GM18499 (cell line): ENCODE measurements at regions not wholly inside any gene's neighbourhood (a gene's known extent, or its start where the extent isn't known, plus 50 kb on each side); places are given as distances from the start of the nearest gene placed in this dataset.
"Not testable (repeated sequence)": the region's sequence is repeated elsewhere in the genome, so short reads cannot be mapped to it uniquely, and the experiment has no call there.

Source experiments
- ATAC-seq: cut with Tn5 transposase; IDR thresholded peaks from one replicate; pipeline ENCODE4 v1.9.1; 2021; ENCODE audit warnings: moderate number of reproducible peaks; ENCODE audit not compliant: insufficient read depth, unreplicated experiment

GRCh38 chr19:23984911-23985310, 70.2 kb downstream of the ZNF726 start:
- not testable (repeated sequence) for ATAC-seq

GRCh38 chr19:23986623-23987022, 71.9 kb downstream of the ZNF726 start:
- no peak for ATAC-seq

- ATAC-seq: no peak
Observed at GRCh38 chr19:23991170-23991569, 76.5 kb downstream of the ZNF726 start.

- ATAC-seq: no peak
Observed at GRCh38 chr19:23992348-23992747, 77.7 kb downstream of the ZNF726 start.

- no peak for ATAC-seq
Observed at GRCh38 chr19:23993440-23993839, 78.8 kb downstream of the ZNF726 start.

- no peak for ATAC-seq
Observed at GRCh38 chr19:23996549-23996948, 81.9 kb downstream of the ZNF726 start.

- no peak for ATAC-seq
Observed at GRCh38 chr19:23998568-23998967, 83.9 kb downstream of the ZNF726 start.

GRCh38 chr19:23999821-24000610, 85.3 kb downstream of the ZNF726 start:
- ATAC-seq: no peak

- ATAC-seq: no peak
Observed at GRCh38 chr19:24000656-24001055, 86.0 kb downstream of the ZNF726 start.

- ATAC-seq: no peak
Observed at GRCh38 chr19:24002256-24002945, 84.6 kb upstream of the ZNF254 start.

- no peak for ATAC-seq
Observed at GRCh38 chr19:24003537-24003936, 83.5 kb upstream of the ZNF254 start.

GRCh38 chr19:24004166-24004565, 82.8 kb upstream of the ZNF254 start:
- ATAC-seq: no peak

- ATAC-seq: no peak
Observed at GRCh38 chr19:24029941-24030636, 56.9 kb upstream of the ZNF254 start.

- no peak for ATAC-seq
Observed at GRCh38 chr19:24032651-24033050, 54.3 kb upstream of the ZNF254 start.

GRCh38 chr19:24033301-24033962, 53.6 kb upstream of the ZNF254 start:
- ATAC-seq: peak; percentile 78

- ATAC-seq: peak; percentile 14
Observed at GRCh38 chr19:24033963-24034342, 53.0 kb upstream of the ZNF254 start.

- ATAC-seq: not testable (repeated sequence)
Observed at GRCh38 chr19:24035261-24035880, 51.6 kb upstream of the ZNF254 start.
